PC-9 (cell line): ENCODE measurements at regions not wholly inside any gene's neighbourhood (a gene's known extent, or its start where the extent isn't known, plus 50 kb on each side); places are given as distances from the start of the nearest gene placed in this dataset.

Experiments used
- EZH2 ChIP-seq: fragments of 200-600 bp; sonication (generic); IDR thresholded peaks from 2 replicates; pipeline ENCODE4 v1.8.0; 2017; ENCODE audit warnings: antibody characterized with exemption, low read depth
- TF ChIP-seq, protein P1 (sequence below): fragments of 200-600 bp; sonication (generic); conservative IDR thresholded peaks from 2 replicates; pipeline ENCODE4 v1.6.1; 2017; ENCODE audit warnings: mixed run types, antibody characterized with exemption, mild to moderate bottlenecking, moderate library complexity

GRCh38 chr10:106348933-106349332 is 815.6 kb downstream of the SORCS1 start:
- TF ChIP-seq, protein P1, sequence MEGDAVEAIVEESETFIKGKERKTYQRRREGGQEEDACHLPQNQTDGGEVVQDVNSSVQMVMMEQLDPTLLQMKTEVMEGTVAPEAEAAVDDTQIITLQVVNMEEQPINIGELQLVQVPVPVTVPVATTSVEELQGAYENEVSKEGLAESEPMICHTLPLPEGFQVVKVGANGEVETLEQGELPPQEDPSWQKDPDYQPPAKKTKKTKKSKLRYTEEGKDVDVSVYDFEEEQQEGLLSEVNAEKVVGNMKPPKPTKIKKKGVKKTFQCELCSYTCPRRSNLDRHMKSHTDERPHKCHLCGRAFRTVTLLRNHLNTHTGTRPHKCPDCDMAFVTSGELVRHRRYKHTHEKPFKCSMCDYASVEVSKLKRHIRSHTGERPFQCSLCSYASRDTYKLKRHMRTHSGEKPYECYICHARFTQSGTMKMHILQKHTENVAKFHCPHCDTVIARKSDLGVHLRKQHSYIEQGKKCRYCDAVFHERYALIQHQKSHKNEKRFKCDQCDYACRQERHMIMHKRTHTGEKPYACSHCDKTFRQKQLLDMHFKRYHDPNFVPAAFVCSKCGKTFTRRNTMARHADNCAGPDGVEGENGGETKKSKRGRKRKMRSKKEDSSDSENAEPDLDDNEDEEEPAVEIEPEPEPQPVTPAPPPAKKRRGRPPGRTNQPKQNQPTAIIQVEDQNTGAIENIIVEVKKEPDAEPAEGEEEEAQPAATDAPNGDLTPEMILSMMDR, result no peak
- no peak for TF ChIP-seq EZH2
